Glutamatergic neuron (in vitro differentiated cells): ENCODE measurements at regions not wholly inside any gene's neighbourhood (a gene's known extent, or its start where the extent isn't known, plus 50 kb on each side); places are given as distances from the start of the nearest gene placed in this dataset.

Experiments
- DNase-seq: peaks from one replicate; pipeline ENCODE4 v3.0.0; 2022
- H3K27ac Mint-ChIP-seq: one replicate; pipeline ENCODE4 v1.8.0; 2020; ENCODE audit warnings: mild to moderate bottlenecking, mixed read lengths, inconsistent platforms; ENCODE audit not compliant: unreplicated experiment
- H3K27me3 Mint-ChIP-seq: one replicate; pipeline ENCODE4 v1.8.0; 2020; ENCODE audit warnings: mild to moderate bottlenecking, moderate library complexity, mixed read lengths, inconsistent platforms; ENCODE audit not compliant: unreplicated experiment
- H3K36me3 Mint-ChIP-seq: one replicate; pipeline ENCODE4 v1.8.0; 2020; ENCODE audit warnings: mild to moderate bottlenecking, mixed read lengths, inconsistent platforms; ENCODE audit not compliant: unreplicated experiment
- H3K4me1 Mint-ChIP-seq: one replicate; pipeline ENCODE4 v1.8.0; 2020; ENCODE audit warnings: mild to moderate bottlenecking, low read depth, mixed read lengths, inconsistent platforms; ENCODE audit not compliant: unreplicated experiment
- H3K4me3 Mint-ChIP-seq: one replicate; pipeline ENCODE4 v1.8.0; 2020; ENCODE audit warnings: mild to moderate bottlenecking, mixed read lengths, inconsistent platforms; ENCODE audit not compliant: unreplicated experiment
- H3K9me3 Mint-ChIP-seq: one replicate; pipeline ENCODE4 v1.8.0; 2020; ENCODE audit warnings: mild to moderate bottlenecking, moderate library complexity, mixed read lengths, inconsistent platforms; ENCODE audit not compliant: unreplicated experiment
- TF ChIP-seq, protein P1 (sequence below): fragments of 200-600 bp; sonication (generic); IDR thresholded peaks from one replicate; pipeline ENCODE4 v1.5.0; 2021; ENCODE audit not compliant: partially characterized antibody, unreplicated experiment

DNA sequence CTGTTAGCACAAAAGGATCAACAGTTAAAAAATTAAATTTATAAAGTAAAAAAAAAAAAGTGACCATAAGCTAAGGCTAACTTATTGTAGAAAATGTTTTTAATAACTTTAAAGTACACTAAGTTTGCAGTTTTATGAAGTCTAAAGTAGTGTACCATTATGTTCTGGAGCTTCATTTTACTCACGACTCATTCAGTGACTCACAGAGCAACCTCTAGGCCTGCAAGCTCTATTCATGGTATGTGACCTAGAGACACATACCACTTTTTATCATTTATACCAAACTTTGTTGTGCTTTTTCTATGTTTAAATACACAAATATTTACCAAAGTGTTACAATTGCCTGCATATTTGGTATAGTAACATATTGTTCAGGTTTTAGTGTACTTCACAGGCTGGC lies 1552.3 kb downstream of the OTOL1 start:
- Mint-ChIP-seq H3K27ac (no peak overlapping the region), H3K27me3 (no peaks in the 10 kb centered on the region), H3K4me1 (no peaks in the 10 kb centered on the region), H3K36me3 (no peaks in the 10 kb centered on the region), H3K9me3 (peaks cover 1% of the 10 kb centered on the region), H3K4me3 (no peak overlapping the region)
- TF ChIP-seq, protein P1, sequence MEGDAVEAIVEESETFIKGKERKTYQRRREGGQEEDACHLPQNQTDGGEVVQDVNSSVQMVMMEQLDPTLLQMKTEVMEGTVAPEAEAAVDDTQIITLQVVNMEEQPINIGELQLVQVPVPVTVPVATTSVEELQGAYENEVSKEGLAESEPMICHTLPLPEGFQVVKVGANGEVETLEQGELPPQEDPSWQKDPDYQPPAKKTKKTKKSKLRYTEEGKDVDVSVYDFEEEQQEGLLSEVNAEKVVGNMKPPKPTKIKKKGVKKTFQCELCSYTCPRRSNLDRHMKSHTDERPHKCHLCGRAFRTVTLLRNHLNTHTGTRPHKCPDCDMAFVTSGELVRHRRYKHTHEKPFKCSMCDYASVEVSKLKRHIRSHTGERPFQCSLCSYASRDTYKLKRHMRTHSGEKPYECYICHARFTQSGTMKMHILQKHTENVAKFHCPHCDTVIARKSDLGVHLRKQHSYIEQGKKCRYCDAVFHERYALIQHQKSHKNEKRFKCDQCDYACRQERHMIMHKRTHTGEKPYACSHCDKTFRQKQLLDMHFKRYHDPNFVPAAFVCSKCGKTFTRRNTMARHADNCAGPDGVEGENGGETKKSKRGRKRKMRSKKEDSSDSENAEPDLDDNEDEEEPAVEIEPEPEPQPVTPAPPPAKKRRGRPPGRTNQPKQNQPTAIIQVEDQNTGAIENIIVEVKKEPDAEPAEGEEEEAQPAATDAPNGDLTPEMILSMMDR: no peak
- no peak for DNase-seq

DNA sequence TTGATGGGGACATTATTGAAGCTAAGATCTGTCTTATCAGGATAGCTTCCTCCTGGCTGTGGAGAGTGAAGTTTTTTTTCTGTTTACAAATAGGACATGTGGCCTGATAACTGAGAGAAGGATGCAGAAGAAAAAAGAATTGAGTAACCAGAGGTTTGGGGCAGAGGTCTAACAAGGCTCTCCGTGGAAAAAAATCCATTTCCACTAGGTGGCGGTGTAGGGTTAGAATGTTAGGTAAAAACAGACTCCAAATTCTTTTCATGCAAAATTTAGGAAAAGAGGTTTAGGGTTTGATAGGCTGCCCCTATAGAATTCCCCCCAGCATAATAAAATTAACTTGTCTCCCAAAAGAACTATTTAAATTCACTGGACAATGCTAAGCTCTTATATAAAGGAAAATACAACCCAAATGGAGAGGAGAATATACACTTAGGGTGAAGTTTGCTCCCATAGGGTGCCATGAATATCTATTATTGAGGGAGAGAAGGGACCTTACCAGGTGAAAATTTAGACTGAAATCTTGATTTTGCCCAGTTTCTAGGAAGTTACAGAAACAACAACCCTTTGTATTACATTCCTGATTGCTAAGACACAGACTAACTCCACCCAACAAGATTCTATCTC lies 1560.4 kb downstream of the OTOL1 start:
- peak; percentile 53 for DNase-seq
- H3K36me3 Mint-ChIP-seq: no peaks in the 10 kb centered on the region
- H3K4me3 Mint-ChIP-seq: no peak overlapping the region
- no peaks in the 10 kb centered on the region for H3K27me3 Mint-ChIP-seq
- peaks cover 1% of the 10 kb centered on the region for H3K9me3 Mint-ChIP-seq
- TF ChIP-seq, protein P1: peak; percentile 82
- no peaks in the 10 kb centered on the region for H3K4me1 Mint-ChIP-seq
- H3K27ac Mint-ChIP-seq: no peak overlapping the region

- TF ChIP-seq, protein P1: no peak
- no peaks in the 10 kb centered on the region for H3K4me1 Mint-ChIP-seq
- H3K4me3 Mint-ChIP-seq: no peak overlapping the region
- no peak overlapping the region for H3K27ac Mint-ChIP-seq
- peaks cover 1% of the 10 kb centered on the region for H3K9me3 Mint-ChIP-seq
- H3K36me3 Mint-ChIP-seq: no peaks in the 10 kb centered on the region
- DNase-seq: no peak
- no peaks in the 10 kb centered on the region for H3K27me3 Mint-ChIP-seq
Observed at GRCh38 chr3:163058031-163058854, 1561.6 kb downstream of the OTOL1 start.

- peaks cover 4% of the 10 kb centered on the region for H3K36me3 Mint-ChIP-seq
- no peaks in the 10 kb centered on the region for H3K27me3 Mint-ChIP-seq
- H3K4me1 Mint-ChIP-seq: no peaks in the 10 kb centered on the region
- H3K4me3 Mint-ChIP-seq: no peak overlapping the region
- TF ChIP-seq, protein P1: no peak
- H3K9me3 Mint-ChIP-seq: peaks cover 3% of the 10 kb centered on the region
- no peak overlapping the region for H3K27ac Mint-ChIP-seq
- no peak for DNase-seq
Observed at GRCh38 chr3:163071713-163072112, 1575.1 kb downstream of the OTOL1 start.
